Kidney (tissue), 13 donors: ENCODE measurements at regions not wholly inside any gene's neighbourhood (a gene's known extent, or its start where the extent isn't known, plus 50 kb on each side); places are given as distances from the start of the nearest gene placed in this dataset.
A peak's percentile ranks its signal among the peaks of the same experiment; 100 is the strongest.
"Not testable (repeated sequence)": the region's sequence is repeated elsewhere in the genome, so short reads cannot be mapped to it uniquely, and the experiment has no call there.

Experiments used
- DNase-seq, 5 donors: peaks; one replicate each; pipeline ENCODE4 v3.0.0-alpha.2; 2013 to 2020
- FAIRE-seq: peaks from 2 replicates; lab custom pipeline; 2012; peaks lifted over from hg19 to GRCh38; lab: Jason Lieb, UNC
- H3K27ac ChIP-seq, 2 donors: one replicate each; pipeline ENCODE4 v1.7.0; 2013; ENCODE audit warnings: low read depth in 2 of 2, low read length in 2 of 2, inconsistent platforms in 1 of 2
- H3K27me3 ChIP-seq: one replicate; pipeline ENCODE4 v1.7.1; 2013; ENCODE audit warnings: low read length, inconsistent platforms; ENCODE audit not compliant: control insufficient read depth, insufficient read depth
- H3K36me3 ChIP-seq, 3 donors: one replicate each; pipeline versions ENCODE4 v1.7.0 to v1.7.1; 2013; ENCODE audit warnings: low read length in 3 of 3, control low read depth in 1 of 3, inconsistent platforms in 1 of 3; ENCODE audit not compliant: insufficient read depth in 3 of 3, control insufficient read depth in 2 of 3
- H3K4me1 ChIP-seq, 3 donors: one replicate each; pipeline versions ENCODE4 v1.7.0 to v1.7.1; 2013; ENCODE audit warnings: low read length in 3 of 3, inconsistent platforms in 1 of 3, low read depth in 1 of 3; ENCODE audit not compliant: control insufficient read depth in 2 of 3, insufficient read depth in 2 of 3
- H3K4me3 ChIP-seq, 3 donors: one replicate each; pipeline versions ENCODE4 v1.7.0 to v1.8.1; 2013; ENCODE audit warnings: low read length in 3 of 3, control low read depth in 1 of 3, inconsistent platforms in 1 of 3
- H3K9ac ChIP-seq, 3 donors: one replicate each; pipeline versions ENCODE4 v1.7.0 to v1.7.1; 2013; ENCODE audit warnings: low read length in 3 of 3, control low read depth in 1 of 3, inconsistent platforms in 1 of 3
- H3K9me3 ChIP-seq, 3 donors: one replicate each; pipeline versions ENCODE4 v1.7.0 to v1.7.1; 2013; ENCODE audit warnings: low read length in 3 of 3, control low read depth in 1 of 3, inconsistent platforms in 1 of 3; ENCODE audit not compliant: control insufficient read depth in 2 of 3, insufficient read depth in 1 of 3
- intact Hi-C: fragments of 100-400 bp; cut with DNase I; formaldehyde crosslinking; loops from one replicate; pipeline ENCODE4 v1.11.1; 2022
- TF ChIP-seq, protein P1 (sequence below): IDR thresholded peaks from 3 replicates; pipeline ENCODE4 v1.5.1; 2012; ENCODE audit warnings: mild to moderate bottlenecking, moderate library complexity, borderline replicate concordance; ENCODE audit not compliant: insufficient read depth; ENCODE audit errors: extremely low read depth
- donor health status: control.
- donor health status: control.
- donor health status: control.
- donor health status: control.
- donor health status: control.
- donor health status: DM: yes; HTN: yes; CAD: no.
- donor health status: Normal renal cell carcinoma (clear cell type).

DNA sequence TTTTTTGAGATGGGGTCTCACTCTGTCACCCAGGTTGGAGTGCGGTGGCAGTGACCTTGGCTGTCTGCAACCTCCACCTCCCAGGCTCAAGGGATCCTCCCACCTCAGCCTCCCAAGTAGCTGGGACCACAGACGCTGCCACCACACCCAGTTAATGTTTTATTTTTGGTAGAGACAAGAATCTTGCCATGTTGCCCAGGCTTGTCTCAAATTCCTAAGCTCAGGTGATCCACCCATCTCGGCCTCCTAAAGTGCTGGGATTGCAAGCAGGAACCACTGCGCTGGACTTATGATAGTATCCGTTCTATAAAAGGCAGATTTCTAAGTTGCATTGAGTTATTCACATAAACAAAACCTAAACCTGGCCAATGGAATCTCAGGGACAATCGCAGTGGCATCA is 321.1 kb upstream of the PRICKLE1 start:
- Histone ChIP-seq H3K36me3 (no peaks in the 10 kb centered on the region), H3K9ac (no peak overlapping the region), H3K27ac (no peak overlapping the region), H3K27me3 (no peaks in the 10 kb centered on the region), H3K9me3 (no peaks in the 10 kb centered on the region), H3K4me3 (no peak overlapping the region), H3K4me1 (no peaks in the 10 kb centered on the region)
- TF ChIP-seq, protein P1, sequence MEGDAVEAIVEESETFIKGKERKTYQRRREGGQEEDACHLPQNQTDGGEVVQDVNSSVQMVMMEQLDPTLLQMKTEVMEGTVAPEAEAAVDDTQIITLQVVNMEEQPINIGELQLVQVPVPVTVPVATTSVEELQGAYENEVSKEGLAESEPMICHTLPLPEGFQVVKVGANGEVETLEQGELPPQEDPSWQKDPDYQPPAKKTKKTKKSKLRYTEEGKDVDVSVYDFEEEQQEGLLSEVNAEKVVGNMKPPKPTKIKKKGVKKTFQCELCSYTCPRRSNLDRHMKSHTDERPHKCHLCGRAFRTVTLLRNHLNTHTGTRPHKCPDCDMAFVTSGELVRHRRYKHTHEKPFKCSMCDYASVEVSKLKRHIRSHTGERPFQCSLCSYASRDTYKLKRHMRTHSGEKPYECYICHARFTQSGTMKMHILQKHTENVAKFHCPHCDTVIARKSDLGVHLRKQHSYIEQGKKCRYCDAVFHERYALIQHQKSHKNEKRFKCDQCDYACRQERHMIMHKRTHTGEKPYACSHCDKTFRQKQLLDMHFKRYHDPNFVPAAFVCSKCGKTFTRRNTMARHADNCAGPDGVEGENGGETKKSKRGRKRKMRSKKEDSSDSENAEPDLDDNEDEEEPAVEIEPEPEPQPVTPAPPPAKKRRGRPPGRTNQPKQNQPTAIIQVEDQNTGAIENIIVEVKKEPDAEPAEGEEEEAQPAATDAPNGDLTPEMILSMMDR = no peak
- DNase-seq (no peak), FAIRE-seq (no peak)
- intact Hi-C loops = no loop called here

- H3K27me3 ChIP-seq = no peaks in the 10 kb centered on the region
- DNase-seq (no peak), FAIRE-seq (no peak)
- no peaks in the 10 kb centered on the region for H3K4me1 ChIP-seq
- TF ChIP-seq, protein P1 = no peak
- no peaks in the 10 kb centered on the region for H3K36me3 ChIP-seq
- H3K9me3 ChIP-seq = no peaks in the 10 kb centered on the region
- intact Hi-C loops = no loop called here
- no peak overlapping the region for H3K27ac ChIP-seq
- no peak overlapping the region for H3K9ac ChIP-seq
- no peak overlapping the region for H3K4me3 ChIP-seq
Observed at GRCh38 chr12:42908712-42909111, 319.2 kb upstream of the PRICKLE1 start.

DNA sequence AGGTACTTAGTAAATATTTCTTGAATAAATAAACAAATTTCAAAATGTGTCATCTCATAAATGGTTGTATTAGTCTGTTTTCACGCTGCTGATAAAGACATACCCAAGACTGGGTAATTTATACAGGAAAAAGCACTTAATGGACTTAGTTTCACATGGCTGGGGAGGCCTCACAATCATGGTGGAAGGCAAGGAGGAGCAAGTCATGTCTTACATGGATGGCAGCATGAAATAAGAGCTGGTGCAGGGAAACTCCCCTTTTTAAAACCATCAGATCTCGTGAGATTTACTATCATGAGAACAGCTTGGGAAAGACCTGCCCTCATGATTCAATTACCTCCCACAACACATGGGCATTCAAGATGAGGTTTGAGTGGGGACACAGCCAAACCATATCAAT is 317.3 kb upstream of the PRICKLE1 start:
- H3K27ac ChIP-seq, H3K4me1 ChIP-seq, DNase-seq, H3K9me3 ChIP-seq, H3K4me3 ChIP-seq, H3K36me3 ChIP-seq, H3K27me3 ChIP-seq, FAIRE-seq, intact Hi-C loops, H3K9ac ChIP-seq: not testable (repeated sequence)

DNA sequence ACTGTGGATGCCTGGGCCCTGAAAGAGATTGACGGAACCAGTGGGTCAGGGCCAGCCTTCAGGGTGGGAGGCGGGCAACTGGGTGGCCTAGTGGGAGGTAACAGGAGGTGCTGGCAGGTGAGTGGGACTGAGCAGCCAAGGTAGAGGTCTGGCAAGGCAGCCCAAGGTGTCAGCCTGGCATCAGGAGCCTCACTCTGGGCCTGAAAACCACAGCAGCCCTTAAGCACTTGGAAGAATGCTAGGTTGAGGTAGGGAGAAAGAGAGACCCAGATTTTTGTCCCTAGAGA is 315.8 kb upstream of the PRICKLE1 start:
- H3K9me3 ChIP-seq = no peaks in the 10 kb centered on the region
- peak in 1 of 5 donors; percentile 51 for DNase-seq
- no peak overlapping the region for H3K4me3 ChIP-seq
- H3K27me3 ChIP-seq = no peaks in the 10 kb centered on the region
- no peaks in the 10 kb centered on the region for H3K4me1 ChIP-seq
- TF ChIP-seq, protein P1 = no peak
- no peak overlapping the region for H3K9ac ChIP-seq
- no peak for FAIRE-seq
- H3K36me3 ChIP-seq = no peaks in the 10 kb centered on the region
- H3K27ac ChIP-seq = no peak overlapping the region
- intact Hi-C loops = no loop called here
